WERI-Rb-1 (cell line): ENCODE measurements at regions not wholly inside any gene's neighbourhood (a gene's known extent, or its start where the extent isn't known, plus 50 kb on each side); places are given as distances from the start of the nearest gene placed in this dataset.

Experiments used
- DNase-seq: peaks from one replicate; pipeline ENCODE4 v3.0.0-alpha.2; 2020
- H3K27ac ChIP-seq: fragments of 250-450 bp; sonication (Bioruptor Pico); 2 replicates; pipeline ENCODE4 v1.5.1; 2020; ENCODE audit warnings: mild to moderate bottlenecking, moderate library complexity
- H3K27me3 ChIP-seq: fragments of 250-450 bp; sonication (Bioruptor Pico); 2 replicates; pipeline ENCODE4 v1.5.1; 2021; ENCODE audit warnings: mild to moderate bottlenecking, low read depth, moderate library complexity; ENCODE audit not compliant: insufficient read depth, severe bottlenecking
- H3K36me3 ChIP-seq: fragments of 250-450 bp; sonication (Bioruptor Pico); 2 replicates; pipeline ENCODE4 v1.5.1; 2020; ENCODE audit warnings: mild to moderate bottlenecking, moderate library complexity
- H3K4me3 ChIP-seq: 2 replicates; pipeline ENCODE4 v1.5.1; 2011; ENCODE audit warnings: low read depth, mild to moderate bottlenecking, control low read depth, low read length
- H3K9me3 ChIP-seq: fragments of 250-450 bp; sonication (Bioruptor Pico); 2 replicates; pipeline ENCODE4 v1.5.1; 2021; ENCODE audit warnings: mild to moderate bottlenecking, moderate library complexity; ENCODE audit not compliant: severe bottlenecking
- TF ChIP-seq, protein P1 (sequence below): IDR thresholded peaks from 2 replicates; pipeline ENCODE4 v1.5.1; 2011; ENCODE audit warnings: low read depth, mild to moderate bottlenecking, control low read depth, inconsistent platforms, low read length

DNA sequence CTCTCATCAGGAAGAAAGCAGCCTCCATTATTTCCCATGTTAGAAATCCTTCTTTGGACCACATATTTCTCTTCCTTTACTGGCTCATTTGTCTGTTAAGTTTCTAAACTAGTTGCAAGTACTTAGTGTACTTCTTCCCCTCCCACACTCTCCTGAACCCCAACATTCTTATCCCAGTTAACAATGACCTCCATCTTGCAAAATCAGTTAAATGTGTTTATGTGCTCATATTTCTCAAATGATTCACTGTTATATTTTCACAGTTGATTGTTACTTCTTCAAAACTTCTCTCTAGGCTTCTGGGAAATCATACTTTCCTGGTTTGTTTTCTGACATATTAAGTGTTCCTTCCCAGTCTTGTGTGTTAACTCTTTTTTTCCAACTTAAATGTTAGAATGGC, 856.9 kb downstream of the EPHA3 start:
- Histone ChIP-seq H3K27me3 (no peaks in the 10 kb centered on the region), H3K36me3 (no peaks in the 10 kb centered on the region), H3K9me3 (peaks cover 2% of the 10 kb centered on the region), H3K27ac (no peak overlapping the region), H3K4me3 (no peak overlapping the region)
- TF ChIP-seq, protein P1, sequence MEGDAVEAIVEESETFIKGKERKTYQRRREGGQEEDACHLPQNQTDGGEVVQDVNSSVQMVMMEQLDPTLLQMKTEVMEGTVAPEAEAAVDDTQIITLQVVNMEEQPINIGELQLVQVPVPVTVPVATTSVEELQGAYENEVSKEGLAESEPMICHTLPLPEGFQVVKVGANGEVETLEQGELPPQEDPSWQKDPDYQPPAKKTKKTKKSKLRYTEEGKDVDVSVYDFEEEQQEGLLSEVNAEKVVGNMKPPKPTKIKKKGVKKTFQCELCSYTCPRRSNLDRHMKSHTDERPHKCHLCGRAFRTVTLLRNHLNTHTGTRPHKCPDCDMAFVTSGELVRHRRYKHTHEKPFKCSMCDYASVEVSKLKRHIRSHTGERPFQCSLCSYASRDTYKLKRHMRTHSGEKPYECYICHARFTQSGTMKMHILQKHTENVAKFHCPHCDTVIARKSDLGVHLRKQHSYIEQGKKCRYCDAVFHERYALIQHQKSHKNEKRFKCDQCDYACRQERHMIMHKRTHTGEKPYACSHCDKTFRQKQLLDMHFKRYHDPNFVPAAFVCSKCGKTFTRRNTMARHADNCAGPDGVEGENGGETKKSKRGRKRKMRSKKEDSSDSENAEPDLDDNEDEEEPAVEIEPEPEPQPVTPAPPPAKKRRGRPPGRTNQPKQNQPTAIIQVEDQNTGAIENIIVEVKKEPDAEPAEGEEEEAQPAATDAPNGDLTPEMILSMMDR = no peak
- DNase-seq = no peak

DNA sequence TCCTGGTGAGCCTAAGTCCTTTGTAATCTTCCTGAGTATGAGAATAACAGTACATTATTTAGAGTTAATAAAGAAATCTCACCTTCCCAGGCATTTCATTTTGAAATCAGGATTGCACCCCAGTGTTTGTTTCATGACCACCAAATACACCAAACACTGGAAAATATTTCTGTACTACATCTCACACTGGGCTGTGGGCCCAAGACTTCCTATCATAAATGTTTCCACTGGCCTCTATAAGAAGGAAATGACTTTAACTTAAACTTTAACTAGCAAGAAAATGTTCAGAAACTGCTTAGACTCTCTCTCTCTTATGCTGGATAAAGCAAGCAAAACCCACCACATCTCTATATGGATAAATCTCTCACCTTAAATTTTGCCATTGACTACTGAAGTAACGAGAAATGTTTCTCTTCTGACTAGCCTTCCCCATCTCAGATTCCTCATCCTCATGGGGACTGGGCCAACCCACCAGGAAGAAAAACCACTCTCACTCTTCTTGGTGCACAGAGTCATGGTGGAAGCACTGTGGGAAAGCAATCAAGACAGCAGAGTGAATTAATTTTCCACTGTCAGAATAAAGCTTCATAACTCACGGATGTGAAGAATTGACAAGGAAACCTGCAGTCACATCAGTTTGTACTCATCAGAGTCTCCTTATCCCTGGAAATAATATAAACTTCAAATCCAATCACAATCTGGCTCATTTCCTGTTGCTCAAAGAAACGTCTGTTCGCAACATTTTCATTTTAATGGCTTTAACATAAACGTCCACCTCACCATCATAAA, 859.6 kb downstream of the EPHA3 start:
- no peaks in the 10 kb centered on the region for H3K36me3 ChIP-seq
- TF ChIP-seq, protein P1 = no peak
- H3K9me3 ChIP-seq = peaks cover 2% of the 10 kb centered on the region
- no peaks in the 10 kb centered on the region for H3K27me3 ChIP-seq
- no peak overlapping the region for H3K27ac ChIP-seq
- no peak overlapping the region for H3K4me3 ChIP-seq
- DNase-seq = no peak

DNA sequence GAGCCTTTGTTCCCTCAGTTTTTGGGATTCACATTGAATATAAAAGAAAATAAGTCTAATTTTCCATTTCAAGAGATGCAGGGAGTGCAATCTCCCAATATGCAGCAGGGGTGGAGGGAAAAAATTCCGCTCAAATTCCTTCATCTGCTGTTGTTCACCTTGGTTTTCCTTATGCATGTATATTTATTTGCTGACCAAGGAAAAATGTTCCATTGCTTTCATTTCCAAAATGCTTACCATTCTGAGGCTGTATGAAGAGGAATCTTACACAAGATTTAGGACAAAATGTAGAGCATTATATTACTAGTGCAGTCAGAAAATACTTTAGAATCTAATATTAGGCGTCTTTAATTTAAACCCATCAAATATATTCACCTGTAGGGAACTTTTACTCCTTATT, 863.9 kb downstream of the EPHA3 start:
- DNase-seq = no peak
- Histone ChIP-seq H3K27ac (no peak overlapping the region), H3K36me3 (no peaks in the 10 kb centered on the region), H3K9me3 (no peaks in the 10 kb centered on the region), H3K27me3 (no peaks in the 10 kb centered on the region), H3K4me3 (no peak overlapping the region)
- TF ChIP-seq, protein P1 = no peak

DNA sequence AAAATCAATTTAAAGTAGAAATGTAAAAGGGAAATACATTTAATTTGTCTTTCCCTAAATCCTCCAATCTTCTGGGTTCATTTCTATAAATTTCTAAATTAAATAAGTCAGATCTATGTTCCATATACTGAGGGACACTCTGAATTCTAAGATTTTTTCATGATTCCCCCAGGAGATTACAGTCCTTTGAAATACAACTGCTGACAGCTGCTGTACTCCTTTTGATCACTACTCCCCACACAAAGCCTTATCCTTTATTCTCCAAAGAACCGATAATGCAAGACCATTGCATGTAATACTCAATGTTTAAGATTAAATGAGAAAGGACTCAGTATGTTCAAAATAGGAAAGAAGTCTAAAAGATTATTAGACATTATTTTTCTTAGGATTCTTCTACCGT, 865.7 kb downstream of the EPHA3 start:
- H3K27me3 ChIP-seq = no peaks in the 10 kb centered on the region
- DNase-seq = no peak
- H3K27ac ChIP-seq = peak overlapping the region; percentile 6
- H3K36me3 ChIP-seq = no peaks in the 10 kb centered on the region
- TF ChIP-seq, protein P1 = no peak
- no peak overlapping the region for H3K4me3 ChIP-seq
- H3K9me3 ChIP-seq = no peaks in the 10 kb centered on the region

DNA sequence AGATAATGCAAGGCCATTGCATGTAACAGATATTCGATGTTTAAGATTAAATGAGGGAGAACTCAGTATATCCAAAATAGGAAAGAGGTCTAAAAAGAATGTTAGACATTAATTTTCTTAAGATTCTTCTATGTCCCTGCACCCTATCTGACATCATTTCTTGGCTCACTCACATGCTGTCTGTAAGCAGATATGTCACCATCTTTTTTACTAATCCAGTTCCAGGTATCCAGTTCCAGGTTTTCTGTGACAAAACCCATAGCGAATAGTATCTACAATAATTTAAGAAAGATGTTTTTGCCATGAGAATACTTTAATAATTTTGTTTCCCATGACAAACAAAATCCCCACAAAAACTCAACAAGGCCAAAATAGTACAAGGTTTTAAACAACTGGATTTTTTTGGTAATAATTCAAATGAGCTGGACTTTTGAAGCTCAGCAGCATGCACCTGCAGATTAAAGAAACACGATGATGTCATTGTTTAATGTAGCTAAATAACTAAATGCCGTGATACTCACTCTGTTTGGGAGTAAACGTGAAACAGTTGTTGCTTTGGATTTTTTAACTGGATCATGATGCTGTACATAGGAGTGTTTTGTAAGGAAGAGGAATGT, 867.6 kb downstream of the EPHA3 start:
- H3K27ac ChIP-seq = no peak overlapping the region
- H3K9me3 ChIP-seq = no peaks in the 10 kb centered on the region
- no peak overlapping the region for H3K4me3 ChIP-seq
- no peak for DNase-seq
- H3K27me3 ChIP-seq = no peaks in the 10 kb centered on the region
- no peaks in the 10 kb centered on the region for H3K36me3 ChIP-seq
- TF ChIP-seq, protein P1 = no peak
